Astrocyte (in vitro differentiated cells and primary cell): ENCODE measurements at regions not wholly inside any gene's neighbourhood (a gene's known extent, or its start where the extent isn't known, plus 50 kb on each side); places are given as distances from the start of the nearest gene placed in this dataset.

Experiments
- EZH2 ChIP-seq: IDR thresholded peaks from 2 replicates; pipeline ENCODE4 v1.6.1; 2012; ENCODE audit warnings: mild to moderate bottlenecking, low read length, inconsistent platforms; ENCODE audit not compliant: insufficient read depth
- TF ChIP-seq, protein P1 (sequence below): IDR thresholded peaks from 2 replicates; pipeline ENCODE4 v1.5.1; 2011; ENCODE audit warnings: low read depth, mild to moderate bottlenecking, inconsistent platforms, low read length, moderate library complexity; ENCODE audit not compliant: insufficient read depth

DNA sequence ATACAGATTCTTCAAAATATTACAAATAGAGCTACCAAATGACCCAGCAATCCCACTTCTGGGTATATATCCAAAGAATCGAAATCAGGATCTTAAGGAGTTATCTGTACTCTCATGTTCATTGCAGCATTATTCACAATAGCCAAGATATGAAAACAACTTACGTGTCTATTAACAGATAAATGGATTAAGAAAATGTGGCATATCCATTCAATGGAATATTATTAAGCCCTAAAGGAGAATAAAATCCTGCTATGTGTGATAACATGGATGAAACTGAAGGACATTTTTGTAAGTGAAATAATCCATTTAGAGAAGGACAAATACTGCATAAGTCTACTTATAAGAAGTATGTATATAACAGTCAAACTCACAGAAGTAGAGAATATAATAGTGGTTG, 450.6 kb downstream of the TMEM232 start:
- TF ChIP-seq, protein P1, sequence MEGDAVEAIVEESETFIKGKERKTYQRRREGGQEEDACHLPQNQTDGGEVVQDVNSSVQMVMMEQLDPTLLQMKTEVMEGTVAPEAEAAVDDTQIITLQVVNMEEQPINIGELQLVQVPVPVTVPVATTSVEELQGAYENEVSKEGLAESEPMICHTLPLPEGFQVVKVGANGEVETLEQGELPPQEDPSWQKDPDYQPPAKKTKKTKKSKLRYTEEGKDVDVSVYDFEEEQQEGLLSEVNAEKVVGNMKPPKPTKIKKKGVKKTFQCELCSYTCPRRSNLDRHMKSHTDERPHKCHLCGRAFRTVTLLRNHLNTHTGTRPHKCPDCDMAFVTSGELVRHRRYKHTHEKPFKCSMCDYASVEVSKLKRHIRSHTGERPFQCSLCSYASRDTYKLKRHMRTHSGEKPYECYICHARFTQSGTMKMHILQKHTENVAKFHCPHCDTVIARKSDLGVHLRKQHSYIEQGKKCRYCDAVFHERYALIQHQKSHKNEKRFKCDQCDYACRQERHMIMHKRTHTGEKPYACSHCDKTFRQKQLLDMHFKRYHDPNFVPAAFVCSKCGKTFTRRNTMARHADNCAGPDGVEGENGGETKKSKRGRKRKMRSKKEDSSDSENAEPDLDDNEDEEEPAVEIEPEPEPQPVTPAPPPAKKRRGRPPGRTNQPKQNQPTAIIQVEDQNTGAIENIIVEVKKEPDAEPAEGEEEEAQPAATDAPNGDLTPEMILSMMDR = no peak
- TF ChIP-seq EZH2 = no peak
